ENCODE measurements at regions not wholly inside any gene's neighbourhood (a gene's known extent, or its start where the extent isn't known, plus 50 kb on each side); places are given as distances from the start of the nearest gene placed in this dataset.

GRCh38 chr1:38289034-38289433 lies 242.4 kb upstream of the POU3F1 start (continued):
- no peak for TF ChIP-seq CBX8 (IDR thresholded peaks at IDR 0.05; ENCODE audit: borderline replicate concordance, extremely low read depth, low read depth, low read length, poor library complexity, severe bottlenecking)
- TF ChIP-seq SMAD3 (CRISPR knock-in tag; conservative IDR thresholded peaks at IDR 0.05), result no peak

GRCh38 chr1:38287547-38287946 lies 241.0 kb upstream of the POU3F1 start:
- Histone ChIP-seq H3K9me3 (replicated peaks; ENCODE audit: control insufficient read depth, insufficient read depth, low read depth, low read length) (no peaks in the 10 kb centered on the region), H3K4me1 (replicated peaks in 1 of 2; ENCODE audit: control insufficient read depth in 2 of 2, insufficient read depth in 2 of 2, low read length in 2 of 2) (peaks cover 10 to 11% of the 10 kb centered on the region in 2 experiments), H4K20me1 (replicated peaks; ENCODE audit: control insufficient read depth, insufficient read depth, low read length) (no peaks in the 10 kb centered on the region), H3K79me2 (ENCODE audit: control insufficient read depth, insufficient read depth, low read length) (no peaks in the 10 kb centered on the region), H3K9me1 (ENCODE audit: control insufficient read depth, insufficient read depth, low read length) (no peaks in the 10 kb centered on the region), H3K27ac (ENCODE audit: extremely low read depth, low read depth, low read length) (no peak overlapping the region), H3K4me2 (ENCODE audit: insufficient read depth, low read length) (no peak overlapping the region), H3K27me3 (ENCODE audit: control insufficient read depth in 2 of 2, insufficient read depth in 2 of 2, low read length in 2 of 2) (no peaks in the 10 kb centered on the region), H3K4me3 (no peak overlapping the region), H2AFZ (ENCODE audit: low read depth, low read length) (no peak overlapping the region), H3K36me3 (ENCODE audit: control insufficient read depth, insufficient read depth, low read length) (no peaks in the 10 kb centered on the region), H3K9ac (ENCODE audit: insufficient read depth in 1 of 2, low read depth in 2 of 2, low read length in 2 of 2) (no peak overlapping the region)
- ATAC-seq (no peak), FAIRE-seq (no peak), DNase-seq (ENCODE audit: extremely low read depth in 1 of 4, low spot score in 3 of 4) (no peak)
- ChIA-PET CTCF (ENCODE audit: low intra/inter-chr PET ratio) (no interaction called here), POLR2A (interaction anchor here (1.0 kb wide), 1 partner anchor 12 kb away, joined by 3 read pairs; no protein-coding TSS in a partner anchor)
- 37% methylated on average over 3 of the region's 3 CpGs for WGBS (ENCODE audit: insufficient coverage, low coverage, missing lambda C conversion rate)
- BruUV-seq (replicated peaks), result no TSS peak
- intact Hi-C loops (cut with micrococcal nuclease) (no loop called here), in situ Hi-C loops (cut with MboI) (no loop called here)
- TF ChIP-seq PPARD (CRISPR knock-in tag; IDR thresholded peaks at IDR 0.05) (no peak), HMG20A (CRISPR knock-in tag; conservative IDR thresholded peaks at IDR 0.05) (no peak), KDM2B (CRISPR knock-in tag; IDR thresholded peaks at IDR 0.05) (no peak), KHSRP (IDR thresholded peaks at IDR 0.05) (no peak), DDX20 (tag; IDR thresholded peaks at IDR 0.05; ENCODE audit: low read depth) (no peak), THRAP3 (IDR thresholded peaks at IDR 0.05; ENCODE audit: borderline replicate concordance) (no peak), PATZ1 (CRISPR knock-in tag; IDR thresholded peaks at IDR 0.05; ENCODE audit: borderline replicate concordance) (no peak), NR1H2 (CRISPR knock-in tag; IDR thresholded peaks at IDR 0.05) (no peak), PCBP1 (IDR thresholded peaks at IDR 0.05; ENCODE audit: low read depth, low read length, poor library complexity, severe bottlenecking) (no peak), FOXK1 (CRISPR knock-in tag; IDR thresholded peaks at IDR 0.05; ENCODE audit: borderline replicate concordance) (no peak), FOXJ2 (tag; IDR thresholded peaks at IDR 0.05) (no peak), TAF15 (IDR thresholded peaks at IDR 0.05; ENCODE audit: low read depth, low read length) (no peak), GTF3C2 (IDR thresholded peaks at IDR 0.05; ENCODE audit: borderline replicate concordance, extremely low read depth, insufficient read length) (no peak)
- TF ChIP-seq, protein P1, sequence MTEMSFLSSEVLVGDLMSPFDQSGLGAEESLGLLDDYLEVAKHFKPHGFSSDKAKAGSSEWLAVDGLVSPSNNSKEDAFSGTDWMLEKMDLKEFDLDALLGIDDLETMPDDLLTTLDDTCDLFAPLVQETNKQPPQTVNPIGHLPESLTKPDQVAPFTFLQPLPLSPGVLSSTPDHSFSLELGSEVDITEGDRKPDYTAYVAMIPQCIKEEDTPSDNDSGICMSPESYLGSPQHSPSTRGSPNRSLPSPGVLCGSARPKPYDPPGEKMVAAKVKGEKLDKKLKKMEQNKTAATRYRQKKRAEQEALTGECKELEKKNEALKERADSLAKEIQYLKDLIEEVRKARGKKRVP (CRISPR knock-in tag; IDR thresholded peaks at IDR 0.05), result no peak

Data from K562 (cell line).